Mesothelial cell of epicardium (in vitro differentiated cells): ENCODE measurements at regions not wholly inside any gene's neighbourhood (a gene's known extent, or its start where the extent isn't known, plus 50 kb on each side); places are given as distances from the start of the nearest gene placed in this dataset.

Experiments
- DNase-seq, 2 experiments: peaks; one replicate each; pipeline ENCODE4 v3.0.0; 2021; ENCODE audit warnings: low spot score in 2 of 2; ENCODE audit not compliant: unreplicated experiment in 2 of 2
- H3K27ac Mint-ChIP-seq: 2 replicates; pipeline ENCODE4 v1.8.0; 2021; ENCODE audit warnings: mixed read lengths
- H3K27me3 Mint-ChIP-seq: 2 replicates; pipeline ENCODE4 v1.8.0; 2021; ENCODE audit warnings: low read depth, mixed read lengths
- H3K36me3 Mint-ChIP-seq: 2 replicates; pipeline ENCODE4 v1.8.0; 2021; ENCODE audit warnings: mixed read lengths
- H3K4me1 Mint-ChIP-seq: 2 replicates; pipeline ENCODE4 v1.8.0; 2021; ENCODE audit warnings: mixed read lengths
- H3K4me3 Mint-ChIP-seq: 2 replicates; pipeline ENCODE4 v1.8.0; 2021; ENCODE audit warnings: mild to moderate bottlenecking, moderate library complexity, mixed read lengths
- H3K9me3 Mint-ChIP-seq: 2 replicates; pipeline ENCODE4 v1.8.0; 2021; ENCODE audit warnings: mixed read lengths
- CTCF ChIP-seq: fragments of 200-600 bp; sonication (generic); IDR thresholded peaks from one replicate; pipeline ENCODE4 v1.5.0; 2021; ENCODE audit warnings: antibody characterized with exemption; ENCODE audit not compliant: unreplicated experiment

DNA sequence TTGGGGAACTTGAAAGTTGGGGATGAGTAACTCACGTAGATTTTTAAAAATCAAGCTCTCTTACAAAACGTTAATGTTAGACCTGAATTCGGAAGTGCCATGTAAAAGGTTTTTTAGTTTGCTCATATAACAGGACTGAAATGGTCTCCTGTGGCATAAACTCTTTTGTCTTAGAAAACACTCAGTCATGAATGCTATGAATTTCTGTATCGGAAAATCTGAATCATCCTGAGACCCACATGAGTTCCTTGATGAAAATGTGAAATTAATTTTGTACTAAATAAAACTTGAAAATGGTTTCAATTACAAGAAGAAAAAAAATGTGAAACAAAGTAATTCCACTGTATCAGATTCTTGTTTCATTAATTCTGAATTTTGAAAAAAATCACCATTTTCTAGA, 134.8 kb upstream of the BMPER start:
- DNase-seq, result no peak
- no peak overlapping the region for H3K4me3 Mint-ChIP-seq

DNA sequence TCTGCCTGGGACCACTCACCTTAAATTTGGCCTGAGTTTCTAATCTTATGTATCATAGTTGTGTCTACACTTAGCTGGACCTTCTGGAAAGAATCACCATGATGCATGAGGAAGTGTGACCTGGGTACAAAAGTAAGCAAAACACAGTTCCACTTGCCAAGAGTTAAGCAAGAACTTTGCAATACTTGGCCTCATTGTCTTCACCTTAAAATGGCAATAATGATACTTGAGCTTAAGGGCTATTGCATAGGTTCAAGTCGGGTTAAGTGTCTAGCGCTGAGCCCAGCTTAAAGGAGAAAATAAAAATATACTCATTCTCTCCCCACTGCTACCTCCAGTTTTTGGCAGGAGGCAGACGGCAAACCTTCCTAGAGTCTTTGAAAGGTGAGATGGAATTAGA, 133.9 kb upstream of the BMPER start:
- no peak for TF ChIP-seq CTCF
- Mint-ChIP-seq H3K27me3 (no peaks in the 10 kb centered on the region), H3K4me1 (peaks cover 8% of the 10 kb centered on the region), H3K9me3 (peaks cover 3% of the 10 kb centered on the region), H3K36me3 (no peaks in the 10 kb centered on the region), H3K27ac (no peak overlapping the region), H3K4me3 (no peak overlapping the region)
- no peak for DNase-seq

More for the DNA sequence above, 134.8 kb upstream of the BMPER start:
- TF ChIP-seq CTCF, result no peak
- Mint-ChIP-seq H3K4me1 (peaks cover 8% of the 10 kb centered on the region), H3K27me3 (no peaks in the 10 kb centered on the region), H3K9me3 (peaks cover 3% of the 10 kb centered on the region), H3K36me3 (no peaks in the 10 kb centered on the region), H3K27ac (no peak overlapping the region)

GRCh38 chr7:33773053-33773452, 132.3 kb upstream of the BMPER start:
- no peak for DNase-seq
- no peak overlapping the region for H3K4me3 Mint-ChIP-seq
- TF ChIP-seq CTCF, result no peak
- H3K4me1 Mint-ChIP-seq, result peaks cover 8% of the 10 kb centered on the region
- no peaks in the 10 kb centered on the region for H3K27me3 Mint-ChIP-seq
- no peaks in the 10 kb centered on the region for H3K36me3 Mint-ChIP-seq
- H3K27ac Mint-ChIP-seq, result no peak overlapping the region
- H3K9me3 Mint-ChIP-seq, result peaks cover 3% of the 10 kb centered on the region

- Mint-ChIP-seq H3K4me3 (no peak overlapping the region), H3K4me1 (peaks cover 16% of the 10 kb centered on the region), H3K9me3 (peaks cover 3% of the 10 kb centered on the region), H3K27ac (peak overlapping the region; percentile 31), H3K27me3 (no peaks in the 10 kb centered on the region), H3K36me3 (no peaks in the 10 kb centered on the region)
- no peak for TF ChIP-seq CTCF
- DNase-seq, result no peak
Measured at GRCh38 chr7:33774762-33775523, 130.4 kb upstream of the BMPER start.

DNA sequence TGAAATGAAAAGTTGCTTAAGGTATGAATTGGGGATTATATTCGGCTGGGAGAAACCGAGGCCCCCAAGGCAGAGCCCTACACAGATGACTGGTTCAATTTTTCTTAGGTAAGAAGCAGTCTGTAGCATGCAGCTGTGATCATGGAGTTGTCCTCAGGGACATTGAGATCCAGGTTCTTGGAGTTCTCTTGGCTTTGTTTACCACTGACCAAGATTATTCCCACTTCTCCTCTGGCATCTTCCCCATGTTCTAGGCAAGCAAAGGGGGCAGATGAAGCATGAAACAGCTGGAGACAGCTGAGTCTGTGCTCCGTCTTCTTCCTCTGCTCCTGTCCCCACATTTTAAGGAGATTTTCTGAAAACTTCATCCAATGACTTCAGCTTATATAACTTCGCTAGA, 129.5 kb upstream of the BMPER start:
- TF ChIP-seq CTCF, result no peak
- H3K27me3 Mint-ChIP-seq, result no peaks in the 10 kb centered on the region
- H3K36me3 Mint-ChIP-seq, result no peaks in the 10 kb centered on the region
- no peak for DNase-seq
- H3K27ac Mint-ChIP-seq, result no peak overlapping the region
- H3K4me1 Mint-ChIP-seq, result peaks cover 16% of the 10 kb centered on the region
- H3K4me3 Mint-ChIP-seq, result no peak overlapping the region
- peaks cover 3% of the 10 kb centered on the region for H3K9me3 Mint-ChIP-seq
